NCI-H128 (cell line): ENCODE measurements at regions not wholly inside any gene's neighbourhood (a gene's known extent, or its start where the extent isn't known, plus 50 kb on each side); places are given as distances from the start of the nearest gene placed in this dataset.

Source experiments
- DNase-seq: peaks from one replicate; lab custom pipeline; 2025; ENCODE audit not compliant: unreplicated experiment; lab: John Stamatoyannopoulos, UW

- DNase-seq: no peak
Observed at GRCh38 chr12:20278276-20278675, 90.1 kb upstream of the PDE3A start.

- no peak for DNase-seq
Observed at GRCh38 chr12:20280515-20280914, 87.8 kb upstream of the PDE3A start.

- no peak for DNase-seq
Observed at GRCh38 chr12:20282401-20282800, 85.9 kb upstream of the PDE3A start.

GRCh38 chr12:20283482-20283881 lies 84.9 kb upstream of the PDE3A start:
- no peak for DNase-seq

- DNase-seq: no peak
Observed at GRCh38 chr12:20289520-20289919, 78.8 kb upstream of the PDE3A start.

- DNase-seq: no peak
Observed at GRCh38 chr12:20300457-20300856, 67.9 kb upstream of the PDE3A start.

GRCh38 chr12:20305470-20305869 lies 62.9 kb upstream of the PDE3A start:
- no peak for DNase-seq

- no peak for DNase-seq
Observed at GRCh38 chr12:20309504-20310148, 58.7 kb upstream of the PDE3A start.

GRCh38 chr12:20314328-20314727 lies 54.0 kb upstream of the PDE3A start:
- DNase-seq: no peak

- no peak for DNase-seq
Observed at GRCh38 chr12:20317554-20317953, 50.8 kb upstream of the PDE3A start.
